ENCODE measurements at regions not wholly inside any gene's neighbourhood (a gene's known extent, or its start where the extent isn't known, plus 50 kb on each side); places are given as distances from the start of the nearest gene placed in this dataset.

DNA sequence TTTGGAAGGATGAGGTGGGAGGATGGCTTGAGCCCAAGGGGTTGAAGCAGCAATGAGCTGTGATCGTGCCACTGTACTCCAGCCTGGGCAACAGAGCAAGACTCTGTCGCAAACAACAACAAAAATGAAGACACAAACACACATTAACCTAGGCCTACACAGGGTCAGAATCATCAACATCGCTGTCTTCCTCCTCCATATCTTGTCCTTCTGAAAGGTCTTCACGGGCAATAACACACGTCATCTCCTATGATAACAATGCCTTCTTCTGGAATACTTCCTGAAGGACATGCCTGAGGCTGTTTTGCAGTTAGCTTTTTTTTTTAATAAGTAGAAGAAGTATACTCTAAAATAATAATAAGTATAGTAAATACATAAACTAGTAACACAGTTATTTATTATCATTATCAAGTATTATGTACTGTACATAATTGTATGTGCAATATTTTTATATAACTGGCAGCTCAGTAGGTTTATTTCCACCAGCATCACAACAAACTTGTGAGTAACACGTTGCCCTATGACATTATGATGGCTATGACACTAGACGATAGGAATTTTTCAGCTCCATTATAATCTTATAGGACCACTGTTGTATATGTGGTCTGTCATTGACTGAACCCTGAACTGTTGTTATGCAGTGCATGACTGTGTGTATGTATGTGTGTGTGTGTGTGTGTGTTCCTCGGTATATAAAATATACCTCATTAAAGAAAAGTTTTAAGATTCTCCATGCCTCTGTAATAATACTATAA, 69.2 kb upstream of the MAML3 start:
- TF ChIP-seq POLR2A (IDR thresholded peaks at IDR 0.05), result no peak
- TF ChIP-seq, protein P1, sequence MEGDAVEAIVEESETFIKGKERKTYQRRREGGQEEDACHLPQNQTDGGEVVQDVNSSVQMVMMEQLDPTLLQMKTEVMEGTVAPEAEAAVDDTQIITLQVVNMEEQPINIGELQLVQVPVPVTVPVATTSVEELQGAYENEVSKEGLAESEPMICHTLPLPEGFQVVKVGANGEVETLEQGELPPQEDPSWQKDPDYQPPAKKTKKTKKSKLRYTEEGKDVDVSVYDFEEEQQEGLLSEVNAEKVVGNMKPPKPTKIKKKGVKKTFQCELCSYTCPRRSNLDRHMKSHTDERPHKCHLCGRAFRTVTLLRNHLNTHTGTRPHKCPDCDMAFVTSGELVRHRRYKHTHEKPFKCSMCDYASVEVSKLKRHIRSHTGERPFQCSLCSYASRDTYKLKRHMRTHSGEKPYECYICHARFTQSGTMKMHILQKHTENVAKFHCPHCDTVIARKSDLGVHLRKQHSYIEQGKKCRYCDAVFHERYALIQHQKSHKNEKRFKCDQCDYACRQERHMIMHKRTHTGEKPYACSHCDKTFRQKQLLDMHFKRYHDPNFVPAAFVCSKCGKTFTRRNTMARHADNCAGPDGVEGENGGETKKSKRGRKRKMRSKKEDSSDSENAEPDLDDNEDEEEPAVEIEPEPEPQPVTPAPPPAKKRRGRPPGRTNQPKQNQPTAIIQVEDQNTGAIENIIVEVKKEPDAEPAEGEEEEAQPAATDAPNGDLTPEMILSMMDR (IDR thresholded peaks at IDR 0.05), result no peak

All from body of pancreas (tissue), 4 donors.